ENCODE measurements at regions not wholly inside any gene's neighbourhood (a gene's known extent, or its start where the extent isn't known, plus 50 kb on each side); places are given as distances from the start of the nearest gene placed in this dataset.

GRCh38 chr13:44749906-44750305, 173.8 kb upstream of the TSC22D1 start:
- no peak for TF ChIP-seq POLR2A (IDR thresholded peaks at IDR 0.05)
- WGBS, 2 donors: 49 to 50% methylated on average over 2 of the region's 2 CpGs
- DNase-seq: no peak
- H3K4me1 ChIP-seq: no peaks in the 10 kb centered on the region
- no peaks in the 10 kb centered on the region for H3K36me3 ChIP-seq (ENCODE audit: low read depth, missing control alignments)
- H3K27ac ChIP-seq: no peak overlapping the region
- no peaks in the 10 kb centered on the region for H3K27me3 ChIP-seq
- no peak overlapping the region for H3K4me3 ChIP-seq
- H3K9me3 ChIP-seq: no peaks in the 10 kb centered on the region
- intact Hi-C loops (cut with DNase I; ENCODE audit: low total_unique reads): no loop called here

GRCh38 chr13:44748439-44748838, 172.3 kb upstream of the TSC22D1 start:
- 92 to 96% methylated on average over 1 of the region's 1 CpG for WGBS, 2 donors
- Histone ChIP-seq H3K27me3 (no peaks in the 10 kb centered on the region), H3K27ac (no peak overlapping the region), H3K4me1 (no peaks in the 10 kb centered on the region), H3K36me3 (ENCODE audit: low read depth, missing control alignments) (no peaks in the 10 kb centered on the region), H3K4me3 (no peak overlapping the region), H3K9me3 (no peaks in the 10 kb centered on the region)
- no peak for DNase-seq
- intact Hi-C loops (cut with DNase I; ENCODE audit: low total_unique reads): no loop called here
- TF ChIP-seq CTCF (IDR thresholded peaks at IDR 0.05): no peak
- no peak for TF ChIP-seq POLR2A (IDR thresholded peaks at IDR 0.05)

- H3K4me1 ChIP-seq: no peaks in the 10 kb centered on the region
- intact Hi-C loops (cut with DNase I; ENCODE audit: low total_unique reads): no loop called here
- H3K27ac ChIP-seq: no peak overlapping the region
- no peak for DNase-seq
- no peak for TF ChIP-seq CTCF (IDR thresholded peaks at IDR 0.05)
- no peaks in the 10 kb centered on the region for H3K36me3 ChIP-seq (ENCODE audit: low read depth, missing control alignments)
- WGBS, 2 donors: 60 to 64% methylated on average over 4 of the region's 4 CpGs
- H3K27me3 ChIP-seq: no peaks in the 10 kb centered on the region
- no peaks in the 10 kb centered on the region for H3K9me3 ChIP-seq
- no peak overlapping the region for H3K4me3 ChIP-seq
Measured at GRCh38 chr13:44747179-44747578, 171.0 kb upstream of the TSC22D1 start.

- WGBS, 2 donors: 78 to 85% methylated on average over 5 of the region's 5 CpGs
- TF ChIP-seq POLR2A (IDR thresholded peaks at IDR 0.05) (no peak), CTCF (IDR thresholded peaks at IDR 0.05) (no peak)
- no peak for DNase-seq
- H3K36me3 ChIP-seq (ENCODE audit: low read depth, missing control alignments): no peaks in the 10 kb centered on the region
- no peak overlapping the region for H3K4me3 ChIP-seq
- no peaks in the 10 kb centered on the region for H3K4me1 ChIP-seq
- intact Hi-C loops (cut with DNase I; ENCODE audit: low total_unique reads): no loop called here
- H3K27me3 ChIP-seq: no peaks in the 10 kb centered on the region
- H3K9me3 ChIP-seq: no peaks in the 10 kb centered on the region
- H3K27ac ChIP-seq: no peak overlapping the region
Measured at GRCh38 chr13:44746690-44747089, 170.6 kb upstream of the TSC22D1 start.

GRCh38 chr13:44744880-44745633, 168.9 kb upstream of the TSC22D1 start:
- Histone ChIP-seq H3K4me1 (no peaks in the 10 kb centered on the region), H3K36me3 (ENCODE audit: low read depth, missing control alignments) (no peaks in the 10 kb centered on the region), H3K4me3 (no peak overlapping the region), H3K27me3 (no peaks in the 10 kb centered on the region), H3K27ac (no peak overlapping the region), H3K9me3 (no peaks in the 10 kb centered on the region)
- intact Hi-C loops (cut with DNase I; ENCODE audit: low total_unique reads): no loop called here
- no peak for TF ChIP-seq CTCF (IDR thresholded peaks at IDR 0.05)
- no peak for TF ChIP-seq POLR2A (IDR thresholded peaks at IDR 0.05)
- WGBS, 2 donors: 94 to 97% methylated on average over 10 of the region's 10 CpGs
- DNase-seq: no peak

Data from testis (tissue), 2 donors.